ENCODE measurements at regions not wholly inside any gene's neighbourhood (a gene's known extent, or its start where the extent isn't known, plus 50 kb on each side); places are given as distances from the start of the nearest gene placed in this dataset.

DNA sequence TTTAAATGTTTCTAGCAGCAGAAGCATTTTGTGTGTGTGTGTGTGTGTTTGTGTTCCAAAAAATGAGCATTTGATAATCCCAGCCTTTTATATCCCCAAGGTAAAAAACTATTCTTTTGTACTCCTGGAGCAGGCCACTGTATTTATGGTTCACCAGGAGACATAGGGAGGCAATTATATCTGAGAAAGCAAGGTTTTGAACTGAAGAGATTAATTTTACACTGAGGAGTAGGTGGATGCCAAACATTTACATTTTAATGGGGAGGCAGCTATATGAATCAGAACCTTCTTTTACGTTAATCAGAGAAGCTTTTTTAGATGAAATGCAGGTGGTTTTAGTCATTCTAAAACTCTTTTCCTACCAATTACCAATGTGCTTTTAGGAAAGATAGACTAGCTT lies 1374.0 kb upstream of the TENM4 start:
- Histone ChIP-seq H3K9me1 (replicated peaks; ENCODE audit: control insufficient read depth, extremely low read depth, insufficient read depth, low read length) (no peaks in the 10 kb centered on the region), H3K4me1 (ENCODE audit: control insufficient read depth, extremely low read depth, insufficient read depth, low read length) (peaks cover 25% of the 10 kb centered on the region), H3K9me3 (replicated peaks; ENCODE audit: control insufficient read depth, insufficient read depth, low read length) (no peaks in the 10 kb centered on the region), H3K36me3 (ENCODE audit: control insufficient read depth in 2 of 2, extremely low read depth in 1 of 2, insufficient read depth in 2 of 2, low read length in 2 of 2) (no peaks in the 10 kb centered on the region), H2AFZ (ENCODE audit: low read depth, low read length) (no peak overlapping the region), H3K4me3 (replicated peaks in 1 of 3; ENCODE audit: insufficient read depth in 1 of 3, low read depth in 1 of 3, low read length in 3 of 3) (no peak overlapping the region), H4K20me1 (replicated peaks; ENCODE audit: control insufficient read depth, extremely low read depth, insufficient read depth, low read length) (no peaks in the 10 kb centered on the region), H3K9ac (replicated peaks; ENCODE audit: extremely low read depth, insufficient read depth, low read length) (no peak overlapping the region), H3K4me2 (ENCODE audit: insufficient read depth, low read length) (no peak overlapping the region), H3K79me2 (ENCODE audit: control insufficient read depth, insufficient read depth, low read length) (no peaks in the 10 kb centered on the region), H3K27ac (ENCODE audit: insufficient read depth, low read depth, low read length) (no peak overlapping the region), H3K27me3 (ENCODE audit: control insufficient read depth in 2 of 2, insufficient read depth in 2 of 2, low read length in 2 of 2) (no peaks in the 10 kb centered on the region)
- intact Hi-C loops (cut with micrococcal nuclease) (no loop called here), dilution Hi-C loops (cut with MboI; ENCODE audit: extremely low pct_ligation_motif_present, low sequenced_read_pairs) (no loop called here)
- TF ChIP-seq, protein P1, sequence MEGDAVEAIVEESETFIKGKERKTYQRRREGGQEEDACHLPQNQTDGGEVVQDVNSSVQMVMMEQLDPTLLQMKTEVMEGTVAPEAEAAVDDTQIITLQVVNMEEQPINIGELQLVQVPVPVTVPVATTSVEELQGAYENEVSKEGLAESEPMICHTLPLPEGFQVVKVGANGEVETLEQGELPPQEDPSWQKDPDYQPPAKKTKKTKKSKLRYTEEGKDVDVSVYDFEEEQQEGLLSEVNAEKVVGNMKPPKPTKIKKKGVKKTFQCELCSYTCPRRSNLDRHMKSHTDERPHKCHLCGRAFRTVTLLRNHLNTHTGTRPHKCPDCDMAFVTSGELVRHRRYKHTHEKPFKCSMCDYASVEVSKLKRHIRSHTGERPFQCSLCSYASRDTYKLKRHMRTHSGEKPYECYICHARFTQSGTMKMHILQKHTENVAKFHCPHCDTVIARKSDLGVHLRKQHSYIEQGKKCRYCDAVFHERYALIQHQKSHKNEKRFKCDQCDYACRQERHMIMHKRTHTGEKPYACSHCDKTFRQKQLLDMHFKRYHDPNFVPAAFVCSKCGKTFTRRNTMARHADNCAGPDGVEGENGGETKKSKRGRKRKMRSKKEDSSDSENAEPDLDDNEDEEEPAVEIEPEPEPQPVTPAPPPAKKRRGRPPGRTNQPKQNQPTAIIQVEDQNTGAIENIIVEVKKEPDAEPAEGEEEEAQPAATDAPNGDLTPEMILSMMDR (IDR thresholded peaks at IDR 0.05; ENCODE audit: extremely low read depth in 1 of 2, insufficient read depth in 1 of 2, low read depth in 1 of 2, low read length in 2 of 2) = no peak
- no peak for TF ChIP-seq JUN (IDR thresholded peaks at IDR 0.05; ENCODE audit: borderline replicate concordance, insufficient read depth, insufficient read length, low read depth)
- no peak for TF ChIP-seq EZH2 (IDR thresholded peaks at IDR 0.05; ENCODE audit: borderline replicate concordance, low read depth, low read length, severe bottlenecking)
- TF ChIP-seq, protein P2, sequence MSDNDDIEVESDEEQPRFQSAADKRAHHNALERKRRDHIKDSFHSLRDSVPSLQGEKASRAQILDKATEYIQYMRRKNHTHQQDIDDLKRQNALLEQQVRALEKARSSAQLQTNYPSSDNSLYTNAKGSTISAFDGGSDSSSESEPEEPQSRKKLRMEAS (IDR thresholded peaks at IDR 0.05; ENCODE audit: insufficient read depth, insufficient read length) = no peak
- TF ChIP-seq POLR2AphosphoS5 (IDR thresholded peaks at IDR 0.05; ENCODE audit: insufficient read depth, low read depth, low read length) = no peak
- no peak for TF ChIP-seq POLR2A (IDR thresholded peaks at IDR 0.05; ENCODE audit: low read depth, low read length)
- no peak for TF ChIP-seq MYC (IDR thresholded peaks at IDR 0.05; ENCODE audit: low read depth, low read length)
- no peak for TF ChIP-seq GATA2 (IDR thresholded peaks at IDR 0.05; ENCODE audit: insufficient read depth, insufficient read length, low read depth, low read length)
- no peak for TF ChIP-seq FOS (IDR thresholded peaks at IDR 0.05; ENCODE audit: borderline replicate concordance, insufficient read depth, low read length)
- BruUV-seq (replicated peaks) = no TSS peak
- no peak for FAIRE-seq
- ChIA-PET CTCF (no interaction called here), POLR2A (no interaction called here)
- DNase-seq (ENCODE audit: low read depth, low spot score) = no peak
